ENCODE measurements at regions not wholly inside any gene's neighbourhood (a gene's known extent, or its start where the extent isn't known, plus 50 kb on each side); places are given as distances from the start of the nearest gene placed in this dataset.

GRCh38 chr9:80560976-80561375 lies 989.2 kb downstream of the TLE4 start:
- TF ChIP-seq CTCF (IDR thresholded peaks at IDR 0.05; ENCODE audit: low read depth, low read length) = no peak
- no peak for DNase-seq (ENCODE audit: extremely low read depth, low read depth)

GRCh38 chr9:80557256-80557655 lies 985.5 kb downstream of the TLE4 start:
- TF ChIP-seq CTCF (IDR thresholded peaks at IDR 0.05; ENCODE audit: low read depth, low read length) = no peak
- no peak for DNase-seq (ENCODE audit: extremely low read depth, low read depth)

- no peak for TF ChIP-seq CTCF (IDR thresholded peaks at IDR 0.05; ENCODE audit: low read depth, low read length)
Measured at GRCh38 chr9:80556631-80557030, 984.9 kb downstream of the TLE4 start.

GRCh38 chr9:80555782-80556325 lies 984.1 kb downstream of the TLE4 start:
- no peak for DNase-seq (ENCODE audit: extremely low read depth, low read depth)
- no peak for TF ChIP-seq CTCF (IDR thresholded peaks at IDR 0.05; ENCODE audit: low read depth, low read length)

More at GRCh38 chr9:80556631-80557030, 984.9 kb downstream of the TLE4 start:
- DNase-seq (ENCODE audit: extremely low read depth, low read depth) = no peak

GRCh38 chr9:80554856-80555255 lies 983.1 kb downstream of the TLE4 start:
- no peak for TF ChIP-seq CTCF (IDR thresholded peaks at IDR 0.05; ENCODE audit: low read depth, low read length)
- no peak for DNase-seq (ENCODE audit: extremely low read depth, low read depth)

- TF ChIP-seq CTCF (IDR thresholded peaks at IDR 0.05; ENCODE audit: low read depth, low read length) = no peak
Measured at GRCh38 chr9:80554301-80554700, 982.5 kb downstream of the TLE4 start.

GRCh38 chr9:80552931-80553330 lies 981.2 kb downstream of the TLE4 start:
- DNase-seq (ENCODE audit: extremely low read depth, low read depth) = no peak
- TF ChIP-seq CTCF (IDR thresholded peaks at IDR 0.05; ENCODE audit: low read depth, low read length) = no peak

More at GRCh38 chr9:80554301-80554700, 982.5 kb downstream of the TLE4 start:
- no peak for DNase-seq (ENCODE audit: extremely low read depth, low read depth)

All from AG09319 (cell line).